ENCODE measurements at regions not wholly inside any gene's neighbourhood (a gene's known extent, or its start where the extent isn't known, plus 50 kb on each side); places are given as distances from the start of the nearest gene placed in this dataset.

GRCh38 chr9:3732077-3733038 is 206.6 kb upstream of the RFX3 start:
- no peak for DNase-seq

GRCh38 chr9:3730511-3730922 is 204.7 kb upstream of the RFX3 start:
- no peak for DNase-seq

GRCh38 chr9:3721096-3721495 is 195.3 kb upstream of the RFX3 start:
- DNase-seq, result no peak

- no peak for DNase-seq
Measured at GRCh38 chr9:3719286-3719685, 193.5 kb upstream of the RFX3 start.

- no peak for DNase-seq
Measured at GRCh38 chr9:3716415-3716814, 190.6 kb upstream of the RFX3 start.

- DNase-seq, result no peak
Measured at GRCh38 chr9:3708751-3709150, 182.9 kb upstream of the RFX3 start.

- no peak for DNase-seq
Measured at GRCh38 chr9:3704890-3705289, 179.1 kb upstream of the RFX3 start.

GRCh38 chr9:3700772-3701171 is 175.0 kb upstream of the RFX3 start:
- DNase-seq, result no peak

GRCh38 chr9:3699883-3700282 is 174.1 kb upstream of the RFX3 start:
- no peak for DNase-seq

- DNase-seq, result no peak
Measured at GRCh38 chr9:3698531-3698930, 172.7 kb upstream of the RFX3 start.

- DNase-seq, result no peak
Measured at GRCh38 chr9:3698076-3698475, 172.3 kb upstream of the RFX3 start.

GRCh38 chr9:3696368-3696767 is 170.6 kb upstream of the RFX3 start:
- DNase-seq, result no peak

- DNase-seq, result no peak
Measured at GRCh38 chr9:3692606-3693005, 166.8 kb upstream of the RFX3 start.

GRCh38 chr9:3689555-3689954 is 163.8 kb upstream of the RFX3 start:
- no peak for DNase-seq

GRCh38 chr9:3687145-3687544 is 161.3 kb upstream of the RFX3 start:
- DNase-seq, result no peak

- DNase-seq, result no peak
Measured at GRCh38 chr9:3682186-3682585, 156.4 kb upstream of the RFX3 start.

- no peak for DNase-seq
Measured at GRCh38 chr9:3677541-3677940, 151.7 kb upstream of the RFX3 start.

GRCh38 chr9:3676766-3677165 is 151.0 kb upstream of the RFX3 start:
- no peak for DNase-seq

GRCh38 chr9:3675946-3676345 is 150.1 kb upstream of the RFX3 start:
- no peak for DNase-seq

GRCh38 chr9:3674561-3674960 is 148.8 kb upstream of the RFX3 start:
- no peak for DNase-seq

- DNase-seq, result no peak
Measured at GRCh38 chr9:3672399-3672798, 146.6 kb upstream of the RFX3 start.

GRCh38 chr9:3664044-3664443 is 138.2 kb upstream of the RFX3 start:
- DNase-seq, result no peak

GRCh38 chr9:3662671-3663070 is 136.9 kb upstream of the RFX3 start:
- no peak for DNase-seq

- DNase-seq, result no peak
Measured at GRCh38 chr9:3660936-3661335, 135.1 kb upstream of the RFX3 start.

- no peak for DNase-seq
Measured at GRCh38 chr9:3659647-3660046, 133.8 kb upstream of the RFX3 start.
